ENCODE measurements at regions not wholly inside any gene's neighbourhood (a gene's known extent, or its start where the extent isn't known, plus 50 kb on each side); places are given as distances from the start of the nearest gene placed in this dataset.

- no peak for TF ChIP-seq CREB1 (IDR thresholded peaks at IDR 0.05; ENCODE audit: low read depth)
- TF ChIP-seq TAF1 (IDR thresholded peaks at IDR 0.05; ENCODE audit: low read depth), result no peak
- TF ChIP-seq TCF12 (IDR thresholded peaks at IDR 0.05; ENCODE audit: low read depth), result no peak
- no peak for TF ChIP-seq EP300 (IDR thresholded peaks at IDR 0.05; ENCODE audit: borderline replicate concordance)
- TF ChIP-seq FOXM1 (IDR thresholded peaks at IDR 0.05; ENCODE audit: borderline replicate concordance, low read depth), result no peak
- no peak for TF ChIP-seq TEAD4 (IDR thresholded peaks at IDR 0.05)
Observed at GRCh38 chr1:173417563-173417962, 59.6 kb upstream of the PRDX6 start.

All from Ishikawa (cell line).